Glutamatergic neuron (in vitro differentiated cells): ENCODE measurements at regions not wholly inside any gene's neighbourhood (a gene's known extent, or its start where the extent isn't known, plus 50 kb on each side); places are given as distances from the start of the nearest gene placed in this dataset.

ENCODE experiments used
- DNase-seq: peaks from one replicate; pipeline ENCODE4 v3.0.0; 2022
- H3K27ac Mint-ChIP-seq: one replicate; pipeline ENCODE4 v1.8.0; 2020; ENCODE audit warnings: mild to moderate bottlenecking, mixed read lengths, inconsistent platforms; ENCODE audit not compliant: unreplicated experiment
- H3K27me3 Mint-ChIP-seq: one replicate; pipeline ENCODE4 v1.8.0; 2020; ENCODE audit warnings: mild to moderate bottlenecking, moderate library complexity, mixed read lengths, inconsistent platforms; ENCODE audit not compliant: unreplicated experiment
- H3K36me3 Mint-ChIP-seq: one replicate; pipeline ENCODE4 v1.8.0; 2020; ENCODE audit warnings: mild to moderate bottlenecking, mixed read lengths, inconsistent platforms; ENCODE audit not compliant: unreplicated experiment
- H3K4me1 Mint-ChIP-seq: one replicate; pipeline ENCODE4 v1.8.0; 2020; ENCODE audit warnings: mild to moderate bottlenecking, low read depth, mixed read lengths, inconsistent platforms; ENCODE audit not compliant: unreplicated experiment
- H3K4me3 Mint-ChIP-seq: one replicate; pipeline ENCODE4 v1.8.0; 2020; ENCODE audit warnings: mild to moderate bottlenecking, mixed read lengths, inconsistent platforms; ENCODE audit not compliant: unreplicated experiment
- H3K9me3 Mint-ChIP-seq: one replicate; pipeline ENCODE4 v1.8.0; 2020; ENCODE audit warnings: mild to moderate bottlenecking, moderate library complexity, mixed read lengths, inconsistent platforms; ENCODE audit not compliant: unreplicated experiment
- CTCF ChIP-seq: fragments of 200-600 bp; sonication (generic); IDR thresholded peaks from one replicate; pipeline ENCODE4 v1.5.0; 2021; ENCODE audit not compliant: partially characterized antibody, unreplicated experiment

GRCh38 chr13:106850973-106851650, 283.2 kb upstream of the ARGLU1 start:
- Mint-ChIP-seq H3K27ac (peak overlapping the region; percentile 81), H3K36me3 (no peaks in the 10 kb centered on the region), H3K4me1 (peaks cover 17% of the 10 kb centered on the region), H3K4me3 (peak overlapping the region; percentile 20), H3K27me3 (peaks cover 8% of the 10 kb centered on the region), H3K9me3 (peaks cover 12% of the 10 kb centered on the region)
- no peak for DNase-seq
- no peak for TF ChIP-seq CTCF

GRCh38 chr13:106846571-106847448, 278.9 kb upstream of the ARGLU1 start:
- peaks cover 10% of the 10 kb centered on the region for H3K9me3 Mint-ChIP-seq
- no peaks in the 10 kb centered on the region for H3K36me3 Mint-ChIP-seq
- H3K27me3 Mint-ChIP-seq: peaks cover 8% of the 10 kb centered on the region
- no peak overlapping the region for H3K4me3 Mint-ChIP-seq
- peaks cover 10% of the 10 kb centered on the region for H3K4me1 Mint-ChIP-seq
- no peak for DNase-seq
- no peak overlapping the region for H3K27ac Mint-ChIP-seq
- no peak for TF ChIP-seq CTCF

DNA sequence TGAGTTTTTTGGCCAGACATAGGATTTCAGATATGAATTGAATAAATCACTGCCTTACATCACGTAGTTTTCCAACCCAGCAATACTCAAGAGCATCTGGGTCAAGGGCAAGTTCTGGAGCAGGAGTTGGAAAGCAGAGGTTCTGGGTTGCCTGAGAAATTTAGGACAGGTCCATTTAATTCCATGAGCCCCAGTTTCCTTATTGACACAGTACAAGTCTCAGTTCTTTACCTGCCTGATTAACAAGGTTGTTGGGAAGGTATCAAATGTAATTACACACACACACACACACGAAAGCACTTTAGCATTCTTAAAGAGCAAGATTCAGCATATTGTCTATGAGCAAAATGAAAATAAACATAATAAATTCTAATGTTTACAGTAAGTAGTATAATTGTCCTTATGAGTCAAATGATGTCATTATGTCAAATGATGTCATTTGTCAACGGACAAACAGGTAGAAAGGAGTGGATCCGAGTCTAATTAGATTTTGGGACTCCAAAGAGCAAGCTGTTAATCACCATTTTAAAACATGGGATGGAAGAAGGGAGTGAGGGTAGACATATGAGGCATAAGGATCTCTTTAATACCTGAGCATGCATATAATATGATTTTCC, 268.4 kb upstream of the ARGLU1 start:
- Mint-ChIP-seq H3K27ac (no peak overlapping the region), H3K27me3 (no peaks in the 10 kb centered on the region), H3K36me3 (peaks cover 18% of the 10 kb centered on the region), H3K4me3 (no peak overlapping the region), H3K9me3 (no peaks in the 10 kb centered on the region), H3K4me1 (no peaks in the 10 kb centered on the region)
- TF ChIP-seq CTCF: no peak
- no peak for DNase-seq

DNA sequence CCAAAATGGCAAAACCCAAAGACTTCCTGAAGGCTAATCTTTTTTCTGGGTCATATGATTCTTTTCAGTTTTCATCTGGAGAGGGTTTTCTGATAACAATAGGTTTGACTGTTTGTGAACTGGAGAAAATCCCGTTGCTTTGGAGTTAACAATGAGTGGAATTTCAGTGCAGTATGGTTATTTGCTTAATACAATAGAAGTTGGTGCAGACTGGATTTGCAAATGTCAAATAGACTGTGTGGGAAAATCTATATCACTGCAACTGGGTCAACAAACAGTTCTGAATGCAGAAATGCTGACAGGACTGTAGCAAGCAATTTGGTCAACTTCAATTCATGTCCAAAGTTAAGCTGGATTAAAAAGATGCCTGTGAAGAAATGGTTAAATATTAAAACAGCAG, 267.5 kb upstream of the ARGLU1 start:
- Mint-ChIP-seq H3K4me1 (no peaks in the 10 kb centered on the region), H3K27me3 (no peaks in the 10 kb centered on the region), H3K4me3 (no peak overlapping the region), H3K9me3 (no peaks in the 10 kb centered on the region), H3K27ac (no peak overlapping the region), H3K36me3 (peaks cover 18% of the 10 kb centered on the region)
- no peak for DNase-seq
- TF ChIP-seq CTCF: no peak
